Hypothalamus (tissue), 51 donors: ENCODE measurements at regions not wholly inside any gene's neighbourhood (a gene's known extent, or its start where the extent isn't known, plus 50 kb on each side); places are given as distances from the start of the nearest gene placed in this dataset.

Source experiments
- DNase-seq, 51 donors: peaks; one replicate each; lab custom pipeline; 2025; lab: John Stamatoyannopoulos, UW

DNA sequence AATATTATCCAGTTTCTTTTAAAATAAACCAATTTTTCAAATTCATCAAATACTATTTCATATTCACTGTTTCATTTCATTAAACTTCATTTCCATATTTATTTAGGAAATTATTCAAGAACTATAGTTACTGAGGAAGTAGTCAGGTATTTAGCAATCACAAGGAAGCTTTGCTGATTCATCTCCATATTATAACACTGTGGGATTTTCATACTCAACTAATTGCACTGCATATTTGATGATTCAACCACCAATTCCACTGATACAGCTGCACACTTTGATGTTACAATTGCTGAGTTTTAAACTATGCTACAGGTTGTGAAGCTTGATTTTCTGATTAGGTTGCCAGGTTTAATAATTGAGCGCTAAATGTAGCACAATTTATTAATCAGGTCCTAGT, 556.8 kb upstream of the SLITRK1 start:
- no peak for DNase-seq

DNA sequence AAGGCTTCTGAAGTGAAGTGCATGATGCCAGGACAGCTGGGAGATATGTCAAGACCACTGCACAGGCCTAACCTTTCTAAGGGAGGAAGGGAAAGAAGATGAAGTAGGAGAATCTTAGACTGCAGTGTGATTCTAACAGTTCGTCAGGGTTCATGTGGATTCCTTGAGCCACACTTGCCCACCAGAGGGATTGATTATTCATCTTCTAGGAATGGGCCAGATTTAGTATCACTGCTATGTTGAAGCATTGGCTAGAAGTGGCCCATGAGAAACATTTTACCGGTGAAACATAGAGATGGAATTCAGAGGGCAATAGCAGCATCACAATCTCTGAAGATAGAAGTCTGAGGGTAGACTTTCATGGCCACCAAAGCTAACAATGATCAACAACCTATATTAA, 550.8 kb upstream of the SLITRK1 start:
- DNase-seq = no peak

DNA sequence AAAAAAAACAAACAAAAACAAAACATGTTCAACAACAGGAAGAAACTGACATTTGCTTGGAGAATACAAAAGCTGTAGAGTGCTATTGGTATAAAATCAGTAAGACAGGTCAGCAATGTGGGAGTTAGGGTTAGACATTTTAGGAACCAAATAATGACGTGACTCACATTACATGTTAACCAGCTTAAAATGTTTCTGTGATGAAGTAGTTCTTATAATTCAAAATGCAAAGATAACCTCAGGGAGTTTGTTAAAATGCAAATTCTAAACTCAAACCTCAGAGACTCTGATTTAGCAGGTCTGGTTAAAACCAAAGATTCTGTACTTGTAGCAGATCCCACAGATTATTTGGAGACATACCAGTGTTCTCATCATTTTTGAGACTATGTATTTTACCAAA, 549.4 kb upstream of the SLITRK1 start:
- no peak for DNase-seq

DNA sequence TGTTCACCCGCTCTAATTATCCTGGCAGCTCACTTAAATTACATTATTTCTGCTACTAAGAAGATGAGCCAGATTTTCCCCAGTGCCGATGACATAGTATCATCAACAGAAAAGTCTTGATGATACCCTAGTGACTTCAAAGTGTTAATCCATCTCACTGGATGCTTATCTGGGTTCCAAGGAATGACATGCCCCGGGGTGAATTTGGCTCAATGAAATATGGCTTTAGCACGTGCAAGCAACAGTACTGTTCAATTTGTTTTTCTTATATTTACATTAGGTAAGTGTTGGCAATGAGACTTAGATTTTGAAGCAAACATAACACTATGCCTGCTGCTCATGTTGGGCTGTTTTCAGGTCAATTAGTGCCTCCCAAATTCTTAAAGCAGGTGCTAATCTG, 548.2 kb upstream of the SLITRK1 start:
- no peak for DNase-seq

DNA sequence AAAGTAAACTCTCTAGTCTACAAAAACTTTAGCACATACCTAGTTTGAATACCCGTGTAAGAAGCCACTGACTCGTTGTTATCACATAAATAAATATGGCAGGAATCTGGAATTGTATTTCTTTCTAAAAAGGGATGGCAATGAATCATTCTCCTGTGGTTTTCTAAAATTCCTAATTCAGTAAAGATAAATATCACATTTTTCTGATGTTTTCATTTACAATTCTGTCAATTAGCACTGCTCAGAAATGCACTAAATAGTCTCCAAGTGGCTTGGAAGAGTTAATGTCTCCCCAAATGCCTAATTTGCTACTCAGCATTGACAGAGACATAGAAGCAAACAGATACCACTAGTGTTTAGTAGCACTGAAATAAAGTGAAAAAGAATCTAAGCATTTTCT, 547.7 kb upstream of the SLITRK1 start:
- DNase-seq = no peak

DNA sequence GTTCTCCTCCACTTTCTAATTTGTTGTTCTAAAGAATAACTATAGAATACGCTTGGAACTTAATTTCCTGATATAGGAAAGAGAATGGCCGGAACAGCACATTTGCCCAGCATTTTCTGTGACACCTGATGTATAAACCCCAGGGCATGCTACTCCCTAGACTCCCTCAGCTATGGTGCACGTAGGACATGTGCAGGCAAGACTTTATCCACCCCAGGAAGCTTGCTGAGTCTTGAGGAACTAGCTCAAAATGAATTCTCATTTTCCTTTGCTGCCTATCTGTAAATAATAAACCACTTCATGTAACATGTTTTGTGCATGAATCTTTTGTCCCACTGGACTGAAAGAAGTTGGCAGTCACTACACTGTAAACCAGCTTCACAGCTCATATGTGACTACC, 535.8 kb upstream of the SLITRK1 start:
- DNase-seq = no peak

DNA sequence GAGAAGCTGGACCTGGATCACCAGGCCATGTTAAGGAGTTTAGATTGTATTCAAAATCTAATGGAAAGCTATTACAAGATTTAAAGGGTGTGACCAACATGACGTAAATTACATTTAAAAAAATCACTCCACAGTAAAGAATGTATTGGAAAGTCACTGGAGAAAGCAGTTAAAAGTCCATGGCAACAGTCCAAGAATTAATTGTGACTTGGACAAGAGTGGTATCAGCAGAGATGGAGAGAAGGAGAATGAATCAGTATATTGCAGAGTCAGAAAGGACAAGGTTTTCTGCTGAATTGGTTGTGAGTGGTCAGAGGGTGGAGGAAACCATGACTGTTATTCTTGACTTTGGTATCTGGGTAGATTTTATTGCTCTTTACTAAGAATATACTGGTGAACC, 535.1 kb upstream of the SLITRK1 start:
- no peak for DNase-seq

DNA sequence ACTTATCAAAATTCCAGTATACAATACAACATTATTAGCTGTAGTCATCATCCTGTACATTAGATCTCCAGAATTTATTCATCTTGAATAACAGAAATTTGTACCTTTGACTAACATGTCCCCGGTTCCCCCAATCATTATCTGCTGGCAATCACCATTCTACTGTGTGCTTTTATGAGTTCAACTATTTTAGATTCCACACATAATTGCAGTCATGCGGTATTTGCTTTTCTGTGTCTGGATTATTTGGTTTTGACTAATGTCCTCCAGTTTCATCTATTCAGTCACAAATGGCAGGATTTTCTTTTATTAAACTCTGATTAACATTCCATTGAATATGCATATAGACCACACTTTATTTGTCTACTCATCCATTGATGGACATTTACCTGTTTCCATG, 530.7 kb upstream of the SLITRK1 start:
- no peak for DNase-seq

DNA sequence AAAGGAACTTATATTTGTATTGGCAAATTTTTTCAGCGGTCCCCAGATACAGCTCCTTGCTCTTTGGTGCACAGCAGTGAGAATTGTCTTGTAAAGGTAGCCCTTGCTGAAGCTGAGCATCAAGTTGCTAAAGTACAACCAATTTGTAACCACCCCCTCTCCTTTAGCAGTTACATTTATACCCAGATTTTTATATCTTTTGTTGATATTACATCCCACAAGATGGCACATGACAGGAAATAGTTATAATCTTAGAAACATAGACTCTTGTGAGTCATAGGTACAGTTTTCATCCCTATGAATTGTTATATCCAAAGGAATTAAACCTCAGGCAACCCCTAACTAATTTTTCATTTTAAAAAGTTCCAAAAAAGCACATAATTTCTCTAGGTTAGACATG, 523.0 kb upstream of the SLITRK1 start:
- DNase-seq = no peak

DNA sequence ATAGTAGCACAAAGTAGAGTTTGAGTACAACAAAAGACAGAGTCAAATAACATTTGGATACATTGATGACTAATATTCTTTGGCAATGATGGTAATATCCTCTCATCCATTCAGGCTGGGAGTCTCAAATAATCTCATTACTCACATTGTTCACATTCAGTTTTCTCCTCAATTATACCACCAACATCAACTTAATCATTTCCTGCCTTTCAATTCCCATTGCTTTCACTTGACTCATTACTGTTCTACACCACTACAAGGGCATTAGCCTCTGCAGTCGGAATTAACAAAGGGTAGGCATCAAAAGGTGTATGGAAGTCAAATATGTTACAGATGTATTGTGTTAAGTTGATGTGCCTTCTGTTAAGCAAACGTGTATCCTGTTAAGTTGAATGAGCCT, 518.4 kb upstream of the SLITRK1 start:
- DNase-seq = no peak

DNA sequence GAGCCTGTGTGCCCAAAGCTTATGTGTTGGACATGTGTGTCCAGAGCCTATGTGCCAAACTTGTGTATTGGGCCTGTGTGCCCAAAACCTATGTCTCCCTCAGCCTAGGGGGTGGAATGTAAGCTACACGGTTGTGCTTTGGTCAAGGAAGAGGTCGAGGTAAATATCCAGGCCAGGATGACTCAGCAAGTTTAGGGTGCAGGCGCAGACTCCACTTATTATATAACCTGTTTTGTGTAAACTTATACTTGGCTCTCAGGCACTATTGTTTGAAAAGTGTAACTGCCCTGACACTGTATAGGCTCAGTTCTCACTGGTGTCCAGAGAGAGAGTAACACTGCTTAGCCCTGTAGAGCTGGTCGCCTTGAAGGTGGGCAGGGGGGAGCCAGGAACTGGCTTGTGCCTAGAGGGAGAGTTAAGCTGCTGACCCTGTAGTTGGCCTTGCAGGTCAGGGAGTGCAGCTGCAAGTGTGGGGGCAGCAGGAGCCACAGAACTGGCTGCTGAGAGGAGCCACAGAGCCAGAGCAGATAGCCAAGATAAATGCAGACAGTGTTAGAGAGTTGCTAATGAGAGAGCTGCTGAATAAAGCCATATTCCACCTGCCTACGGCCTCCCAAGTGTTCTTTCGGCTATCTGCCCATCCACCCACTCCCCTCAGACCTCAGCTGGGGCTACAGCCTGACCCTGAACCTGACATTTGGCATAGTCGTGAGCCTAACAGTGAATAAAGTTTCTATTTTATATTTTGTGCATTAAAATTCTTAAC, 517.2 kb upstream of the SLITRK1 start:
- no peak for DNase-seq

DNA sequence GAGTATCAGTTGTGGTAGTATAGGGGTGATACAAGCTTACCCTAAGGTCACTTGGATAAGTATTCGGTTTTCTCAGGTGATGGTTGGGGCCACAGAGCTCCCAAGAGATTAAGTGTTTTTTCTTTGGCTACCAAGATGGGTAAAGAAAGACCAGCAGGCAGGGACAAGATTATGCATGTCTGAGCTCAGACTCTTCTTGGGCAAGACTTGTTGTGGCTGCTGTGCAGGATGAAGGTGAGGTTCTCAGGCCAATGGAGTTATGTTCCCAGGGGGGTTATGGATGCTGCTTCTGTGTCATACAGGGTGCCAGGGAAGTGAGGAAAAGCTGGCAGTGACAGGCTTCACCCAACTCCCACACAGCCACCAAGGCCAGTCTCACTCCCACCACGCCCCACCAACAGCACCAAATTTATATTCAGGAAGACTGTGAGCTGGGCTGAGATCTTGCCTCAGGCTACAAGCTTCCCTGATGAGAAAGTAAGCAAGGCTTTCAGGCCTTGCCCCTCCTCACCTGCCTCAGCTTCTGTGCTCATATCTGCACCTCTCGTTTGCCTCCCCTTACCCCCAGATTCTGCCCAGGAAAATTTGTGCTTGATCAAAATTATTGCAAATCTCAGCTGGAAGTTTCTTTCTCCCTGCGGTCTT, 511.8 kb upstream of the SLITRK1 start:
- DNase-seq = no peak

DNA sequence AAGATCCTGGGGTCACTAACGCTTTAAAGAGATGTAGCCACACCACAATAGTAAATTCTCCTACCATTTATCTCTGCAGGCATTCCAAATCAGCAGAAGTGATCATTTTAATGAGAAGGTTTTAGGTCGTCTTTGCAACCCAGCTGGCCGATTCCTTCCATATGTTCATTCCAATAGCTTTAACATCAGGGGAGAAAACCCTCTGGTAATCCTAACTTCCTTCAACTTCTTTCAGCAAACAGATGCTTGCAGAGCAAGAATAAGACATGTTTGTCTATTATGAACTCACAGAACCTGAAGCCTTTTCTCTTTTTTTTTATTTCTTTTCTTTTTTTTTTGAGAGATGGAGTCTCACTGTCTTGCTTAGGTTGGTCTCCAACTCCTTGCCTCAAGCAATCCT, 498.6 kb upstream of the SLITRK1 start:
- no peak for DNase-seq

DNA sequence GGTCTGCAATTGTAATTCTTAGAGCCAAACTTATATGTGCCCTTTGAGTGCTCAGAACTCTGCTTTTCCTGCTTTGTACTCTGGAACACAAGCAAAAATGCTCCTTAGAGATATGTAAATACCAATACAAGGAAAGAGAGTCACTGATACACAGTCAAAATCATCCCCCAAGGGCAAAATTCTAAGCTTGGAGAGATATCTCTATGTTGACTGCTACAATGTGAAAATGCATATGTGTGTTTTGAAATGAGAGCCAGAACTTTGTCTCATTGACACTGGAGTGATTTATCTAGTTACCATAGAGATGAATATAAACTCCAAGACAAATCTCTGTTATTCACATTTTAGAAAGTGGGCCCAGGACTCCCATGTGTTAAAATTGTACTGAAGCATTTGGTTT, 494.8 kb upstream of the SLITRK1 start:
- no peak for DNase-seq

DNA sequence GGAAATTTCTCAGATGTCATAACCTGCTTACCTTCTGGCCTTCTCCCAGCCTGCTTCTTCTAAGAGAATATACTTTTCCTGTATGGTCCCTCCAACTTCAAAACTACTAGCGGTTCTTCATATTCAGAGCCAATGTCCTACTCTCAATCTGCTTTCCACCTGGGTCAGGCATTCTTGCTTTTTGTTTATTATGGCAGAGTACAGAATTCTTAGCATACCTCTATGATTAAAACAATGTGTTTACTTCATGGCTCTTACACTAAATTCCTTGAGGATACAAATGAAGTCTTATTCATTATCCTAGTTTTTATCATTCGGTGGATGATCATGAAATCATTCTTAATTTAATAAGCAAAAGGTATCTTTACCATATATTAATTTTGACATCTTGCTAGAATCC, 484.2 kb upstream of the SLITRK1 start:
- no peak for DNase-seq

DNA sequence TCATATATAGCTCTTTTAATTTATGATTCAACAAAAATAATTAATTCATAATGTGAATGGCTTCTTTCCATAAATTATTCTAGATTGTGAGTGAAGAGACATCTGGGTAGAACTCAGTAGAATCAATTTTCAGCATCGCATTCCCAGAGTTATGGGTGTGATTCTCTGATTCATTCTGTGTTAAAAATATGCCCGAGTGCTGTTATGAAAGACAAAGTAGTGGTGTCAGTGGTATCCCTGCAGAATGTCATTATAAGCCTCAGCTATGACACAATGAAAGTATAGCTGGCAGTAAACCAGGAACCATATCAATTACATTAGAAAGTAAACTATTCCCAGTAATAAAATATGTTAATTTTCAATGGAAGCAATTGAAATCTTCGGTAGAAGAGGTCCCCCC, 480.5 kb upstream of the SLITRK1 start:
- DNase-seq = no peak

DNA sequence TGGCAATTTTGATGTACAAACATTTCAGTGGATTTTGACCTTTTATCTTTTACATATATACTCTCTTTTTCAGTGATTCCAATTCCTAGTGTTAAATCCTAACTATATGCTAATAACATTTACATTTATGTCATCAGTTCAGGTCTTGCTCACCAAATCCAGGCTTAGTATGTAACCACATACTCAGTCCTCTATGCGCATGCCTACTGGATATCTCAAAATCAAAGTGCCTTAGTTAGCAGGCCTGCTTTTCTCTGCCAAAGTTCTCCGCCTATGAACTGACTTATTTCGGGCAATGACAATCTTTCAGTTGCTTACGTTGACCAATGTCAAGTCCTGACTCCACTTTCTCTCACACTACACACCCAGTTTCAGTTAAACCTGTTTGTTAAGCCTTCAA, 478.5 kb upstream of the SLITRK1 start:
- no peak for DNase-seq

DNA sequence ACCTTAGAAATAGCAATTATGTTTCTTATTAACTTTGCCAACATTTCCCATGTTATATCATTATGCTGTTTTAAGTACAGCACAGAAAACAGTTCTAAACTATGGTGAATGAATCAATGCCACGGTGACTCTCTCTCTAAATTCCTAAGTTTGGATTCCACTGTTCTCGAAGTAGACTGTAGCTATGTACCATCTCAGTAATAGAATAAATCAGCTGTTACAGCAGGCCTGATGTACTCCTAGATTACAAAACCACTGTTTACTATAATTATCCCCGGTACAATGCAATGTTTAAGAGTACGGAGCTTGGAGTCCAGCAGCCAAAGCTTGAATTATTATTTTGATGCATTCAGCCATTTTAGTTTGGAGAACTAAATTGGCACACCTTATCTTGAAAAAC, 476.3 kb upstream of the SLITRK1 start:
- DNase-seq = no peak

DNA sequence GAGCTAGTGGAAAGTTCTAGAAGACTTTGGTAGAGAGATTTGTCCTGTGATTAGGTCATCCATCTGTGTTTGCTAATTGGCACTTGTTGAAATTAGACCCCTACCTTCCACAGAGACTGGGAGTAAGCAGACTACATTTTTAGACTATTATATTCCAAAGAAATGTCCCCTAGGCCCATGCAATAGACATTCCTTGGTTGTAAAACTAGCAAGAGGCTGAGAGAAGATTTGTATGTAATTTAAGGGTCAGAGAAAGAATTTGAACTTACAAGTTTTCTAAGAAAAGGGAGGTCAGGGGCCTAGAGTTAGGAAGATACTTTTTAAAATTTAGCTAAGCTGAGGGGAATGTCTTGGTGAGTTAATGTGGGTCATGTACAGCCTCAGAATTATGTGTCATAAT, 470.7 kb upstream of the SLITRK1 start:
- no peak for DNase-seq

DNA sequence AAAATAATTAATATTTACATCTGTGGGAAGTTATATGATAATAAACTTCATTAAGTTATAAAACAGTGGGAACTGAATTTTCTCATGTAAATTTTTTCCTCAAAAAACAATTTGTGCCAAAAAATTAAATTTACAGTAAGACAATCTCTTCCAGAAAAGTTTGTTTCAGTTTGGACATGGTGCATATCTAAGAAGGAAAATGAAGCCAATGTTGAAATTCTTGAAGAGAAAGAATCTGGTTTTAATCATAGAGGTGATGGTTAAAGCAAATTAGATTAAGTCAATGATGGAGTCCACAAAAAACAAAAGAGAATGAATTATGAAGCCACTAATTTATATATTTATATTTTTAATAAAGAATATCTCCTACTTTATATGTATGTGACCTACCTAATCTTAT, 457.2 kb upstream of the SLITRK1 start:
- DNase-seq = no peak

DNA sequence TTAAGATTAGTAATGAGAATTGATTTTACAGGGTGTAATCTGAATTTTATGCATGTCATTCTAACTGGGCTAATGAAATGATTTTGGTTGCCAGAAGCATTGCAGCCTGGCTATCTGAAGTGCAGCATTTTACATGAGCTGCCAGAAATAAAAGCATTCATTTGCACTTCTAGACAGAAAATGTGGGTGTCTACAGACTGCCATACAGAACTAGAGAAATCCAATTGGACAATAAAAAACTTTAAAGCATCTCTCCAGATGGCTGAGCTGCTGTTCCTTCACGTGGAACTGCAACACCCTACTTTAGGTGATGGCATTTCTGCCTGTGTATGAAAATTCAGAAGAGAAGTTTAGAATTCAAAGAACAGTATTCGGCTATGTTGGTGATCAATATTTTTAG, 450.1 kb upstream of the SLITRK1 start:
- DNase-seq = no peak

DNA sequence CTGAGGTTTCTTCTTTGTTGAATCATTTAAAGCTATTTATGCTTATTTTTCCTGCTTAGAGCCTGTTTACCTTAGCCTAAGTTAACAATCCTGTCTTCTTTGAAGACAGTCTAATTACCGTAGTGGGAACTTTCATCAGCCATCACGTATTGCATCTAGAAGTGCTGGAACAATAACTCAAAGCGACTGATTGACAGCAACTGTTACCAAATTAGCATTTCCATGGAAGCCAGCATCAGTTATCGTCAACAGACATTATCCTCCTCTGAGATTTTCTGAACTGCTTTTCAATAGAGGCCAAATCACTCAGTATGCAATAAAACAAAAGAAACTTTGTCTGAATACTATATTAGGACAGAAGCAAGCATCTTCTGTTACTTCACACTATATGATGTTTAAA, 433.3 kb upstream of the SLITRK1 start:
- no peak for DNase-seq

DNA sequence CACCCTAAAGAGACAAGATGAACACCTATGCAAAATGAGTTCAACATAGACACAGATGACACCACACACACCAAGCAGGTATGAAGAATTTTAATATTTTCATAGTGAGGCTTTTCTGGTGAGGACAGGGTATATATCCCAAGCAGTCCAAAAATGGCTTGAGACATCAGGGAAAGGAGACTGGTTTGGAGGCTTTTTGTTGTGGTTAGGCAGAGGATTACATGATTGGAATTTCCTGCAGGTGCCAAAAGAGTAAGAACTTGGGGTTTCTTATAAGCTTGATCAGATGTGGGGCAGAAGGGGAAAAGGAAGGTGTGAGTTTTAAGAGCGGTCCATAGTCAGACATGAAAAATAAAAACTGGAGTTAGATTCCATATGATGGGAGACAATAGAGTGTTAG, 420.8 kb upstream of the SLITRK1 start:
- DNase-seq = no peak
